Nephron (organoid): ENCODE measurements at regions not wholly inside any gene's neighbourhood (a gene's known extent, or its start where the extent isn't known, plus 50 kb on each side); places are given as distances from the start of the nearest gene placed in this dataset.

Source experiments
- H3K27ac Mint-ChIP-seq, 3 experiments: 2 replicates each; pipeline ENCODE4 v1.8.0; 2020; ENCODE audit warnings: mixed read lengths in 3 of 3, mild to moderate bottlenecking in 2 of 3, moderate library complexity in 1 of 3
- H3K27me3 Mint-ChIP-seq: 2 replicates; pipeline ENCODE4 v1.8.0; 2021; ENCODE audit warnings: low read depth, mild to moderate bottlenecking, moderate library complexity, mixed read lengths
- H3K36me3 Mint-ChIP-seq: 2 replicates; pipeline ENCODE4 v1.8.0; 2020; ENCODE audit warnings: low read depth, mixed read lengths
- H3K4me1 Mint-ChIP-seq: 2 replicates; pipeline ENCODE4 v1.8.0; 2020; ENCODE audit warnings: mixed read lengths
- H3K4me3 Mint-ChIP-seq, 3 experiments: 2 replicates each; pipeline ENCODE4 v1.8.0; 2020; ENCODE audit warnings: mild to moderate bottlenecking in 3 of 3, mixed read lengths in 3 of 3, moderate library complexity in 2 of 3
- H3K9me3 Mint-ChIP-seq: 2 replicates; pipeline ENCODE4 v1.8.0; 2020; ENCODE audit warnings: mixed read lengths
- CTCF ChIP-seq, 3 experiments: fragments of 200-600 bp; sonication (generic); IDR thresholded peaks; one replicate each; pipeline ENCODE4 v1.5.0; 2021; ENCODE audit warnings: antibody characterized with exemption in 3 of 3; ENCODE audit not compliant: unreplicated experiment in 3 of 3

- H3K27me3 Mint-ChIP-seq = no peaks in the 10 kb centered on the region
- no peak overlapping the region for H3K4me3 Mint-ChIP-seq
- H3K4me1 Mint-ChIP-seq = no peaks in the 10 kb centered on the region
- H3K9me3 Mint-ChIP-seq = no peaks in the 10 kb centered on the region
- TF ChIP-seq CTCF (IDR thresholded peaks at IDR 0.05; ENCODE audit: unreplicated experiment in 3 of 3) = no peak
- no peak overlapping the region for H3K27ac Mint-ChIP-seq
- H3K36me3 Mint-ChIP-seq = no peaks in the 10 kb centered on the region
These were observed 719.5 kb downstream of the XPNPEP1 start for GRCh38 chr10:109203646-109204353.

GRCh38 chr10:109202111-109202510 is 721.2 kb downstream of the XPNPEP1 start:
- Mint-ChIP-seq H3K4me1 (no peaks in the 10 kb centered on the region), H3K27me3 (no peaks in the 10 kb centered on the region)

GRCh38 chr10:109200646-109201045 is 722.7 kb downstream of the XPNPEP1 start:
- H3K4me3 Mint-ChIP-seq = no peak overlapping the region
- peaks cover 4% of the 10 kb centered on the region for H3K36me3 Mint-ChIP-seq
- no peaks in the 10 kb centered on the region for H3K27me3 Mint-ChIP-seq
- H3K4me1 Mint-ChIP-seq = no peaks in the 10 kb centered on the region
- peaks cover 12% of the 10 kb centered on the region for H3K9me3 Mint-ChIP-seq
- no peak for TF ChIP-seq CTCF (IDR thresholded peaks at IDR 0.05; ENCODE audit: unreplicated experiment in 3 of 3)
- H3K27ac Mint-ChIP-seq = no peak overlapping the region

More at GRCh38 chr10:109202111-109202510, 721.2 kb downstream of the XPNPEP1 start:
- Mint-ChIP-seq H3K36me3 (peaks cover 4% of the 10 kb centered on the region), H3K9me3 (peaks cover 6% of the 10 kb centered on the region), H3K4me3 (no peak overlapping the region), H3K27ac (no peak overlapping the region)
- no peak for TF ChIP-seq CTCF (IDR thresholded peaks at IDR 0.05; ENCODE audit: unreplicated experiment in 3 of 3)

- H3K4me3 Mint-ChIP-seq = no peak overlapping the region
- no peaks in the 10 kb centered on the region for H3K27me3 Mint-ChIP-seq
- H3K9me3 Mint-ChIP-seq = peaks cover 47% of the 10 kb centered on the region
- H3K36me3 Mint-ChIP-seq = peaks cover 9% of the 10 kb centered on the region
- H3K4me1 Mint-ChIP-seq = no peaks in the 10 kb centered on the region
- TF ChIP-seq CTCF (IDR thresholded peaks at IDR 0.05; ENCODE audit: unreplicated experiment in 3 of 3) = no peak
- H3K27ac Mint-ChIP-seq = no peak overlapping the region
These were observed 731.5 kb downstream of the XPNPEP1 start for GRCh38 chr10:109191823-109192222.

GRCh38 chr10:109191341-109191740 is 732.0 kb downstream of the XPNPEP1 start:
- Mint-ChIP-seq H3K36me3 (peaks cover 12% of the 10 kb centered on the region), H3K27ac (no peak overlapping the region), H3K4me1 (no peaks in the 10 kb centered on the region), H3K27me3 (no peaks in the 10 kb centered on the region), H3K4me3 (no peak overlapping the region), H3K9me3 (peaks cover 51% of the 10 kb centered on the region)
- TF ChIP-seq CTCF (IDR thresholded peaks at IDR 0.05; ENCODE audit: unreplicated experiment in 3 of 3) = no peak

GRCh38 chr10:109187677-109188076 is 735.6 kb downstream of the XPNPEP1 start:
- Mint-ChIP-seq H3K27me3 (no peaks in the 10 kb centered on the region), H3K4me3 (no peak overlapping the region), H3K4me1 (no peaks in the 10 kb centered on the region), H3K27ac (no peak overlapping the region), H3K36me3 (peaks cover 14% of the 10 kb centered on the region), H3K9me3 (peaks cover 54% of the 10 kb centered on the region)
- TF ChIP-seq CTCF (IDR thresholded peaks at IDR 0.05; ENCODE audit: unreplicated experiment in 3 of 3) = no peak
